HS-27A (cell line): ENCODE measurements at regions not wholly inside any gene's neighbourhood (a gene's known extent, or its start where the extent isn't known, plus 50 kb on each side); places are given as distances from the start of the nearest gene placed in this dataset.
"Not testable (repeated sequence)": the region's sequence is repeated elsewhere in the genome, so short reads cannot be mapped to it uniquely, and the experiment has no call there.

Source experiments
- DNase-seq: peaks from one replicate; pipeline ENCODE4 v3.0.0-alpha.2; 2012; ENCODE audit warnings: low read depth, missing footprints

GRCh38 chr9:78383130-78383529 is 86.2 kb downstream of the PSAT1 start:
- peak; percentile 15 for DNase-seq

DNA sequence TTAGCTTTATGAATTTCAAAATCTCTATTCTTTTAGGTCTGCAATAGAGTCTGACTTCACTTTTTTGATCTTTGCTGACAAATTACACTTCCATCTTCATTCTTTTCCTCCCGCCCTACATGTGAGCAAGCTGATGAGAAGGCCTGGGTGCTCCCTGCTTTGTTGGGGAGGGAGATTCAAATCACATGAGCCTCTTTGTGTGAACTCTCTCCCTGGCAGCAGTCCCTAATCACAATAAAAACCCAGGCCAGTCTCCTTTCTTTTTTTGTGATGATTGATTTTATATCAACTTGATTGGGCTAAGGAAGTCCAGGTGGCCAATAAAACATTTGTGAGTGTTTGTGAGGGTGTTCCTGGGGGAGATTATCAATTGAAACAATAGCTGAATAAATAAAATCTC is 89.4 kb downstream of the PSAT1 start:
- DNase-seq = no peak

- DNase-seq = no peak
Observed at GRCh38 chr9:78386773-78387172, 89.8 kb downstream of the PSAT1 start.

- DNase-seq = no peak
Observed at GRCh38 chr9:78393340-78393739, 96.4 kb downstream of the PSAT1 start.

DNA sequence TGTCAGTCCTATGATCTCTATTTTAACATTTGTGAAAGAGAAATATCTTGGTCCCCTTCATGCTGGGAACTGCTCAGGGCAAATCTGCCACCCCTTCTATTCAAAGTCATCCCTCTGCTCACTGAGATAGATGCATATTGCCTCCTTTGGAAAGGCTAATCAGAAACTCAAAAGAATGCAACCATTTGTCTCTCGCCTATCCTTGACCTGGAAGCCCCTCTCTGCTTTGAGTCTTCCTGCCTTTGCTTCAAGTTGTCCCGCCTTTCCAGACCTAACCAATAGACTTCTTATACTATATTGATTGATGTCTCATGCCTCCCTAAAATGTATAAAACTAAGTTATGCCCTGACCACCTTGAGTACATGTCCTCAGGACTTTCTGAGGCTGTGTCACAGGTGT is 97.0 kb downstream of the PSAT1 start:
- DNase-seq = no peak

- no peak for DNase-seq
Observed at GRCh38 chr9:78396087-78396486, 99.2 kb downstream of the PSAT1 start.

DNA sequence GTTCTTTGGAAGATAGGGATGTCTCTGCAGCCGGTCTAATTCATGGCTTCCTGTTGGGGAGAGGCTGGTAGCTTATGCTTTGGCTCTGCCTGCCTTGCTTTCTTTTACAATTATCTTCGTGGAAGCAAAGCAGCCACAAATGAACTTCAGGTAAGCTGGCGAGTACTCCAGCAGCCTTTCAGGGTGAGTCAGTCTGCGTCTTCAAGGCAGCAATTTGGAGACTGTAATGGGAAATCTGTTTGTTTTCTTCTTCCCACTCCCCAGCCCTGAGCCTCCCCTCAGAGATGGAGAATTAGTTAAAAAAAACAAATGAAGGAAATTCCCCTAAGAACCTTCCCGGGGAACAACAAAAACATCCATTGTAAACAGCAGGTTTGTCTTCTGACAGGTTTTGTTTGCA is 100.1 kb downstream of the PSAT1 start:
- DNase-seq = no peak

- no peak for DNase-seq
Observed at GRCh38 chr9:78397454-78397853, 100.5 kb downstream of the PSAT1 start.

DNA sequence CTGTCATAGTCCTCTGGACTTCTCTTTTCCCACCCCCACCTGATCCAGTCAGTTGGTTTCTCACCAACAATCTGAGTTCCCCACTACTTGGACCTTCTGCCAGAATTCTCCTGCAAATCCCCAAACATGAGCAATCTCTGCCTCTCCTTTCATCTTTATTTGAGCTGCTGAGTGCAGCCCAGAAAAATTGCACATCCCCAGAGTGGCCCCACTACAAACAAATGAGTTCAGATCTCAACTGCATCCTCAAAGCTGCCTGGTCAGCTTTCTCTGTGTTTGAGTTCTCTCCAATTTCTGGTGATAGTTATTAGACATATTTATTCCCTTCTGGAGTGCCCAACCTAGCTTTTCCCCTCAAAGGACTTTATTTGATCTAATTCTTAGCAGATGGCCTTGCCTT is 102.2 kb downstream of the PSAT1 start:
- no peak for DNase-seq

DNA sequence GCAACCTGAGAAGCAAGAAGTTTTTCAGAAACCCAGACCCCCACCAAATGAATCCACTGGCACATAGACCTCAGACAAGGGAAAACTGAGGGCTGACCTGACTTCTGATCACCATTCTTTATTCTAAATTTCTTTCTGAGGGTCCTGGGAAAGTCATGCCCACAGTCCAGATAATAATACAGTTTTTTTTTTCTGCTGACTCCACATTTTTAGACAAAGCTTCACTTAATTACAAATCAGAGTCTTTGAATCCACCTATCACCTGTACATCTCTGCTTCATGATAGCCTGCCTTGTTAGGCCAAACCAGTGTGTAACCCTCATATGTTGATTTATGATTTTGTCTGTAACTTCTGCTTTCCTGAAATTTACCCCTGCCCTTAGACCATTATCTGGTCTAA is 103.6 kb downstream of the PSAT1 start:
- no peak for DNase-seq

GRCh38 chr9:78405461-78405860 is 108.5 kb downstream of the PSAT1 start:
- DNase-seq = no peak

- no peak for DNase-seq
Observed at GRCh38 chr9:78406146-78406545, 109.2 kb downstream of the PSAT1 start.

GRCh38 chr9:78406933-78407332 is 110.0 kb downstream of the PSAT1 start:
- no peak for DNase-seq

GRCh38 chr9:78407636-78408312 is 110.8 kb downstream of the PSAT1 start:
- DNase-seq = no peak

DNA sequence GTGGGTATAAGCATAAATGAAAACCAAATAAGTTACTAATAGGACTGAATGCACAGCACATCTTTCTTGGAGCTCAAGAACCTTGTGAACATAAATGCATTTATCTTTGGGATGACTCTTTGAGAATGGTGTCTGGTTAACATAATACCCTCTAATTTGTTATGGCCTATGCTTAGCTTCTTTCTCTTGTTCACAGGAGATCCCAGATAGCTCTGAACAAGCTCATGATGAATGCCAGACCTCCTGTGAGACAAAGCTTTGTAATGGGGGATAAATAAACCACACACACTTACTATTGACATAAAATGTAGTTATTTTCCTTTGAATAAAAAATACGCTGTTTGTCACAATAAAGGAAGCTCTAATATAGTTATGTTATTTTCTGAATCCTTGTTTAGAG is 111.5 kb downstream of the PSAT1 start:
- no peak for DNase-seq

GRCh38 chr9:78409928-78410510 is 113.1 kb downstream of the PSAT1 start:
- DNase-seq = not testable (repeated sequence)

- DNase-seq = no peak
Observed at GRCh38 chr9:78422309-78422708, 125.4 kb downstream of the PSAT1 start.

DNA sequence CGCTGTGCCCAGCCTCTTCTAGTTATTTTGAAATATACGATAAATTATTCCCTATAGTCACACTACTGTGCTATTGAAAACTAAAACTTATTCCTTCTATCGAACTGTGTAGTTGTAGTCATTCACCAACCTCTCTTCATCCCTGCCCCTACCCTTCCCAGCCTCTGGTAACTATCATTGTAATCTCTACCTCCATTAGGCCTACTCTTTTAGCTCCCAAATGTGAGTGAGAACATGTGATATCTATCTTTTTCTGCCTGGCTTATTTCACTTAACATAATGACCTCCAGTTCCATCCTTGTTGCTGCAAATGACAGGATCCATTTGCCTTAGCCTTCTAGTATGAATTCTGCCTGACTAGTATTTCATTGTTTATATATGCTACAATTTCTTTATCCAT is 127.4 kb downstream of the PSAT1 start:
- no peak for DNase-seq

DNA sequence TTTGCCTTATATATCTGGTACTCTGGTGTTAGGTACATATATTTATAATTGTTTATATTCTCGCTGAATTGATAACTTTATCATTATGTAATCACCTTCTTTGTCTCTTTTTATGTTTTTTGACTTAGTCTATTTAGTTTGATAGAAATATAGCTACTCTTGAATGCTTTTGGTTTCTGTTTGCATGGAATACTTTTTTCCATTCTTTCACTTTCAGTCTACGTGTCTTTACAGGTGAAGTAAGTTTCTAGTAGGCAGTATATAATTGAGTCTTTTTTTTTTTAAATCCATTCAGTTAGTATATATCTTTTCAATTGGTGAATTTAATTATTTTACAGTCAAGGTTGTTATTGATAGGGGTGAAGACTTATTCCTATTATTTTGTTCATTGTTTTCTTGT is 131.7 kb downstream of the PSAT1 start:
- DNase-seq = no peak

- no peak for DNase-seq
Observed at GRCh38 chr9:78430387-78430786, 133.5 kb downstream of the PSAT1 start.

DNA sequence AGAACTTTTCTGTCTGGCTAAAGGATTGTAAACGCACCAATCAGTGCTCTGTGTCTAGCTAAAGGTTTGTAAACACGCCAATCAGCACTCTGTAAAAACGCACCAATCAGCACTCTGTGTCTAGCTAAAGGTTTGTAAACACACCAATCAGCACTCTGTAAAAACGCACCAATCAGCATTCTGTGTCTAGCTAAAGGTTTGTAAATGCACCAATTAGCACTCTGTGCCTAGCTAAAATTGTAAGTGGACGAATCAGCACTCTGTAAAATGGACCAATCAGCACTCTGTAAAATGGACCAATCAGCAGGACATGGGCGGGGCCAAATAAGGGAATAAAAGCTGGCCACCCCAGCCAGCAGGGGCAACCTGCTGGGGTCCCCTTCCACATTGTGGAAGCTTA is 134.1 kb downstream of the PSAT1 start:
- DNase-seq = not testable (repeated sequence)

DNA sequence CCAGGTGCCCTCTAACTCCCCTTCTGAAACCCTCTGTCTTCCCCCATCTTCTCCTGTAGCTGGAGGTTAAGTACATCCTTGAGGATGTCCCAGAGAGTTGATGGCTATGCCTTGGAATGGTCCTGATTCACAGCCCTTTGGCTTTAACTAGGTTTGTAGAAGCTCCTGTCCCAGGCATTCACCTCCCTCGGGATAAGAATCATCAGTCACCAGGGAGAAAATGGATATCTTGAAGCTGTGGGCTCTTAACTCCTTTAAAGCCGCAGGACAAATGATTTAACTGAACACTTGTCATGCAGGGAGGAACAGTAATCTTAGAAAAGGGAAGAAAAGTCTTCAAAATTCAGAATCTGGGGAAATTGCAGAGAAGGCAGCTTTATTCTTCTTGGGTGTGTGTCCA is 139.9 kb downstream of the PSAT1 start:
- DNase-seq = no peak

GRCh38 chr9:78437296-78437695 is 140.4 kb downstream of the PSAT1 start:
- no peak for DNase-seq

GRCh38 chr9:78437806-78438205 is 140.9 kb downstream of the PSAT1 start:
- DNase-seq = no peak
